Caki2 (cell line): ENCODE measurements at regions not wholly inside any gene's neighbourhood (a gene's known extent, or its start where the extent isn't known, plus 50 kb on each side); places are given as distances from the start of the nearest gene placed in this dataset.

Experiments
- DNase-seq: peaks from one replicate; pipeline ENCODE4 v3.0.0-alpha.2; 2015; ENCODE audit warnings: low read depth
- in situ Hi-C: cut with HindIII; loops from 2 replicates; pipeline ENCODE4 v1.10.0; 2016; ENCODE audit warnings: low sequenced_read_pairs, low pct_unique_long_range_greater_than_20kb, mixed read lengths

DNA sequence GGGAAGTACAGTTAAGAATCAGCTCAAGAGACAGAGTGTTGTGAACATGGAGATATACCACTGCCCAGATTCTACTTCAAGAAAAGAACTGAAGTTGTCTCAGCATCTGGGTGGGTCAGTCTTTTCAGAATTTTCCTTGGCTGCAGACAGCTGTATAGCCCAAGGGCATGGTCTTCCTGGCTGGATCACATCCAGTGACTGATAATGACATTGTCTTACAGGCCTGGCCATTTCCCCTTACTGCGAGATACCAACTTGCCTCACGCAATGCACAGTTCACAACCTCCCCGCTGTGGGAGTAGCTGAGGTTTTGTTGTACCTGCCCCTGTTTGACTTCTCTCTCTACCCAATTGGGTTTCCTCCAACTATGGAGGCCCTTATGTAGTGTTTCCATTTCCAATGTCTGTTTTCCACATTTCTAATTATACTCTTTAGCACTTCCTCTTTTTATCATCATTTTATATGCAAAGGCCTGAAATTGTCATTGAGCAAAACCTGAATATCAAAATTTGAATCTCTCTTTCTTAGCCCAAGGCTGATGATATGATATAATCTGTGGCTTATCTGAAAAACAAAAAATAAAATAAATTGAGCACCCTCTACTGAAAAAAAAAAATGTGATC is 209.1 kb downstream of the NAF1 start:
- in situ Hi-C loops: no loop called here
- no peak for DNase-seq

GRCh38 chr4:162954976-162955375 is 211.7 kb downstream of the NAF1 start:
- no peak for DNase-seq
- in situ Hi-C loops: no loop called here

- in situ Hi-C loops: no loop called here
- DNase-seq: peak; percentile 27
Observed at GRCh38 chr4:162952232-162952631, 214.5 kb downstream of the NAF1 start.

GRCh38 chr4:162945713-162946112 is 221.0 kb downstream of the NAF1 start:
- in situ Hi-C loops: no loop called here
- no peak for DNase-seq

DNA sequence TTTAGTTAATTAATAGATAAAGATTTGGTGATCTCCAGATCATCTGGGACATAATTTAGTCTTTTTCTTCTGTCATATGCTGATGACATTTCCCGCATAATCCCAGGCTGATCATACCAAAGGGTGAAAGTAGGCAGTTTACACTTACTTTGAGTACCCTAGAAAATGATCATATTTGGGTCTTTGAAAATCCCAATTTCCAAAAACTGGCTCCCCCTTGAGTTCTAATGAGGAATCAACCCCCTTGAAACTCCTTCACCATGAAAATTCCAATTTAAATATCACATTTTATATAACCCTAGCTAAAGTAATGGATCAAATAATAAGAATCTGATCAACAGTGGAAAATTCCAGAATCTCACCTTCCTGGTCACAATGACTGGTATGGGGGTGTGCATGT is 223.4 kb downstream of the NAF1 start:
- in situ Hi-C loops: no loop called here
- DNase-seq: no peak

- in situ Hi-C loops: no loop called here
- DNase-seq: no peak
Observed at GRCh38 chr4:162938738-162939485, 227.8 kb downstream of the NAF1 start.

DNA sequence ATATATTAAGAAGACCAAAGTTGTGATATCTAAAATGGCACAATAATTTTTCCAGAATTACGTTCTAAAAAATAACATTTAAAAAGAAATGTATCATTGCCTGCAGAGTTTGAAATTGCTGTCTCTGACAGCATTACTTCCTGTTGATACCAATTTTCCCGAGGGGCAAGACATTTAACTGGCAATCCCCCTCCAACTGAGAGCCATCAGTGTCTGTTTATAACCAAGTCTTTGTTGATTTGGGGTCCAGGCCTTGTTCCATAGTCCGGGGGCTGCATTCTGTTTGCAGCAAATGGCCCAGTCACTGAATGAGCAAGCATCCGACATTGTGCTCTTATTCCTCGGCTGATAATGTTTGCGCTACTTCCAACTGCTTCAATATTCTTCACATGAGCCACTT is 231.5 kb downstream of the NAF1 start:
- no peak for DNase-seq
- in situ Hi-C loops: no loop called here

DNA sequence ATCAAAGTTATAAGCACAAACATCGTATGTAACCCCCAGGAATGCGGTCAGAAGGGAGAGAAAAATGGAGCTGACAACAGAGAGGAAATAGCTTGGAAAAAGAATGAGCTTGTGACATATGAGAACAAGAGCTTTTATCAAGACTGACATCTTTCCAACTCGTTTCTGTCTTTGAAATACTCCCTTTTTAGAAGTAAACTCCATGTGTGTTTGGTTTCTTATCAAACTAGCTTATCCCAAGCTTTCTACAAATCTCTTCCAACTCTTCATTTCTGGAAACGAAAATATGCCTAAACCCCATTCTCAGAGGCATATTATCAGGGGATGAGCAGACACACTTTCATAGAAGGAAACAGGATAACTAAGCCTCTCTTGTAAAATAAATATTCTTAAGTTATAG is 235.4 kb downstream of the NAF1 start:
- no peak for DNase-seq
- in situ Hi-C loops: no loop called here

- DNase-seq: no peak
- in situ Hi-C loops: no loop called here
Observed at GRCh38 chr4:162921178-162921785, 245.4 kb downstream of the NAF1 start.

DNA sequence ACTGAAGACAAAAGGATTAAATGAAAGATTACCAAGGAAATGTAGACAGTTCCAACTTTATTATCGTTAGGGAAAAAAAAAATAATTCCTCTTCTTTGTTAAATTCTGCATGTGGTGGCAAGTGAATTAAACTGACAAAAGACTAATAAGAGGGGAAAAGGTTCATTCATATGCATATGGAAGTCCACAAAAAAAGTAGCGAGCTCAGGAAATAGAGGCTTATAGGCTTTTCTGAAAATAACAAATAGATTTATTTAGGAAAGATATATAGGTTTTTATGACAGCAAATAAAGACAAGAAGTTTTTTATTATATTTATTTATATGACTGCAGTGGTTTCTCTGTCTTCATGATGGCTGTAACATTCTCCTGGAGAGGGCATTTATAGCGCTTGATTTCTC is 246.0 kb downstream of the NAF1 start:
- in situ Hi-C loops: no loop called here
- DNase-seq: no peak

DNA sequence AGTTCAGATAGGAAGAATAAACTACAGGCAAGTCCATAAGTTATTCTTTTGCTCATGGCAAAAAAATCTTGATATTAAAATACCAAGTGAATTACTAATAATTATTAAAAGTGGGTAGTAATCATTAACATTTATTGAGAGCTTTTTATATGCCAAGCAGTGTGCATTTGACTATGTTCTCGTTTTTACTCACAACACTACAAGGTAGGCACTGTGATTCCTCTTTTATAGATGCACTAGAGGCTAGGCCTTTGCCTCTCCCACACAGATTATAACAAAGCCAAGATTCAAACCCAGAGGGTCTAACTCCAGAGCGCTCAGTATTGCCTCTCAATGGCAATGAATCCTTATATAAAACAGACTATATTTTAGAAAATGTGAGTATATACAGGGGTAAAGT is 254.2 kb downstream of the NAF1 start:
- no peak for DNase-seq
- in situ Hi-C loops: no loop called here

DNA sequence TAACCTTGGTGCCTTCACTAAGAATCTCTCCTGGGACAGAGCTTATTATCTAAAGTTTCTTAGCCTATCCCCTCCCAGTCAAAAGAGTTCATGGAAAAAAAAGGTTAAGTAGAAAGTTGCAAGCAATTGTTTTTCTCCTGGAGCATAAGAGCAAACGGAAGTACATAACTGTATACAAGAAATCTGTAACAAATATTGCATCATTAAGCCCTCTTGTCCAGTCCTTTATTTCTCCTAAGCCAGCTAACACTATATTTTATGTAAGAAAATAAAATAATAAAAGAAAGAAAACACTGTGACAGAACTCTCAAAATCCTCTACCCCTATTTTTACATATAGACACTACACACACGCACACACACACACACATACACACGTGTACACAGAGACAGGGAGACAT is 255.3 kb downstream of the NAF1 start:
- in situ Hi-C loops: no loop called here
- no peak for DNase-seq

- no peak for DNase-seq
- in situ Hi-C loops: no loop called here
Observed at GRCh38 chr4:162909952-162910351, 256.7 kb downstream of the NAF1 start.

DNA sequence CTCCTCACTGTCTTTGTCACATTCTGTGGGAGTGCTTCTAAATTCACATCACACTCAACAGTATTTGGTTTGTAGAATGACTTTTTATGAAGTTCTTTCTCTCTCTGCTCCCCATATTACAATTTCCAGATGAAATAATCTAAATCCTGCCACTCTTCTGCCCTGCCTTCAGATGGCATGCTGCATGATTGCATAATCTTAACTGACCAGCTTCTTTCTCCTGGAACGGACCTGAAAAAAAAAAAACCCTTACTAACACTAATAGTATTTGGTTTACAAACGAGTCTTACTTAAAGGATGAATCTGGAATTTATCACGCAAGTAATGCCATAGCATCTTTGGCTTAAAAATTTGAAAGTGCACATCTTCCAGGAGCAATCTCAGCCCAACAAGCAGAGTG is 272.3 kb downstream of the NAF1 start:
- no peak for DNase-seq
- in situ Hi-C loops: no loop called here

DNA sequence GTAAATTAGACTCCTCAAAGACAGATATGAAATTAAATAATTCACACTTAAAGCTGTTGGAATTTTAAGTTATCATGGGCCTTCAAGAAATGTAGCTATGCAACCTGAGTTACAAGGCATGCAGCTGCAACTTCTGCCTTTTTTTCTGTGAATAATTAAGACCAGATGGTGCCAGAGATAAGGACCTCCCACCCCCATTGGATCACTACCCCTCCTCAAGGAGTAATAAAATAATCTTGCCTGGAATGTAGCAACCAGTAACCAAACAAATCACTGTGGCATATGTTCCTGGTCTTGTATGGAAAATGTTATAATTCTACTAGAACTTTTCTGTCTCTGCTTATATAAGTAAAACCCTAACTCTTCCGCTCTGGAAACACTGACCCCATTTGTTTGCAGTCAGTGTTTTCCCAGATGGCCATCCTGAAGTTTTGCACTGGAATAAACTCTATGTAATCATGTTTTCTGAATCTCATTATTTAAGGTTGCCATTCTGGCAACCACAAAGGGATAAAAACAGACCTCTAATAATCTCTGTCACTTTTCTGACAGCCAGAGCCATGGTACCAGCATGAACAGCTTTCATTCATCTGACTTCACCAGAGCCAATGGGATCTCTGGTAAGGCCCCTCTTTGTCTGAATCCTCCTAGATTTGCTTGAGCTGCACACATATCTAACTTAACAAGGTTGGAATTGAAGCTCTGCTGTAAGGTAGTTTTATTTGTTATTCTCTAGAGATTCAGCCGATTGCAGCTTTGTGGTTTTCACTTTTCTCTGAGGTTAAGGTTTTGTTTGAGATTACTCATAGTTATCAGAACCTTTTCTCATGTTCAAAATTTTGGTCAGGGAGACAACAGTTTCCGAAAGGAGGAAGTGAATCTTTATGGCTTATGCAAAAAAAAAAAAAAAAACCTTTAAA is 274.6 kb downstream of the NAF1 start:
- DNase-seq: no peak
- in situ Hi-C loops: no loop called here

DNA sequence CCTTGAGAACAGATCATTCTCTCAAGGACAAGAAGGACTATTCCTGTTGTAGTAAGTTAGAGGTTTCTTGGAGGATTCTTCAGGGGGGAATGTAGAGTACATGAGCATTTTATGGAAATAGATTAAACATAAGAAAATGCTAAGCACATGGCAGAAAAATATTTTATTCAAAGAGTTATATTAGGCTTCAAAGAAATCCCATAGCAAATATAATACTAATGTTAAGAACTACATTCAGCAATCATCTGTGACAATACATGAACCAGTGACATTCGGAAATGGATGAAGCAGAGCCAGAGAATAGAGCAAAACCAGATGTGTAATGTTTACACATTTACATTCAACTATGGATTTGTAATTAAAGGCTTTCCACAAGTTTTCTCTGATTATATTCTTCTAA is 288.6 kb downstream of the NAF1 start:
- in situ Hi-C loops: no loop called here
- no peak for DNase-seq

- in situ Hi-C loops: no loop called here
- no peak for DNase-seq
Observed at GRCh38 chr4:162874748-162875147, 291.9 kb downstream of the NAF1 start.

- in situ Hi-C loops: no loop called here
Observed at GRCh38 chr4:162871990-162872389, 294.7 kb downstream of the NAF1 start.

DNA sequence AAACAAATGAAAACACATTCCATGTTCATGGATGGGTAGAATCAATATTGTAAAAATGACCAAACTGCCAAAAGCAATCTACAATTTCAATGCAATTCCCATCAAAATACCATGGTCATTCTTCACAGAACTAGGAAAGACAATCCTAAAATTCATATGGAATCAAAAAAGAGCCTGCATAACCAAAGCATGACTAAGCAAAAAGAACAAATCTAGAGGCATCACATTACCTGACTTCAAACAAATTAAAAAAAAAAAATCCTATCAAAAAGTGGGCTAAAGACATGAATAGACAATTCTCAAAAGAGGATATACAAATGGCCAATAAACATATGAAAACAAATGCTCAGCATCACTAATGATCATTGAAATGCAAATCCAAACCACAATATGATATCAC is 297.5 kb downstream of the NAF1 start:
- DNase-seq: no peak
- in situ Hi-C loops: no loop called here

More at GRCh38 chr4:162871990-162872389, 294.7 kb downstream of the NAF1 start:
- DNase-seq: no peak
